ENCODE measurements at regions not wholly inside any gene's neighbourhood (a gene's known extent, or its start where the extent isn't known, plus 50 kb on each side); places are given as distances from the start of the nearest gene placed in this dataset.

- Histone ChIP-seq H3K4me3 (ENCODE audit: low read length) (no peak overlapping the region), H3K4me1 (ENCODE audit: control insufficient read depth, low read length) (no peaks in the 10 kb centered on the region), H3K79me2 (ENCODE audit: control insufficient read depth, low read length) (no peaks in the 10 kb centered on the region), H3K9me3 (ENCODE audit: control insufficient read depth, insufficient read depth, low read length) (no peaks in the 10 kb centered on the region), H3K27me3 (ENCODE audit: control insufficient read depth, low read length) (no peaks in the 10 kb centered on the region), H3K4me2 (ENCODE audit: low read length) (no peak overlapping the region), H4K20me1 (ENCODE audit: control insufficient read depth, insufficient read depth, low read depth, low read length) (no peaks in the 10 kb centered on the region), H3K9me2 (replicated peaks; ENCODE audit: control insufficient read depth, low read length) (no peaks in the 10 kb centered on the region), H3K27ac (ENCODE audit: low read depth, low read length) (no peak overlapping the region), H3K36me3 (ENCODE audit: control insufficient read depth, low read length) (no peaks in the 10 kb centered on the region), H3F3A (ENCODE audit: control insufficient read depth, insufficient read depth) (no peaks in the 10 kb centered on the region)
- no peak for TF ChIP-seq EZH2phosphoT487 (IDR thresholded peaks at IDR 0.05; ENCODE audit: borderline replicate concordance, low read length)
- no peak for TF ChIP-seq CTCF (IDR thresholded peaks at IDR 0.05; ENCODE audit: low read depth, low read length, poor library complexity, severe bottlenecking)
Observed at GRCh38 chr16:79954921-79955705, 354.6 kb upstream of the MAF start.

- no peak for TF ChIP-seq EZH2phosphoT487 (IDR thresholded peaks at IDR 0.05; ENCODE audit: borderline replicate concordance, low read length)
- no peak for TF ChIP-seq CTCF (IDR thresholded peaks at IDR 0.05; ENCODE audit: low read depth, low read length, poor library complexity, severe bottlenecking)
- H3F3A ChIP-seq (ENCODE audit: control insufficient read depth, insufficient read depth): no peaks in the 10 kb centered on the region
- H3K4me2 ChIP-seq (ENCODE audit: low read length): no peak overlapping the region
Observed at GRCh38 chr16:79950932-79951719, 350.6 kb upstream of the MAF start.

GRCh38 chr16:79949417-79949816, 348.9 kb upstream of the MAF start:
- Histone ChIP-seq H3K9me3 (ENCODE audit: control insufficient read depth, insufficient read depth, low read length) (no peaks in the 10 kb centered on the region), H3K36me3 (ENCODE audit: control insufficient read depth, low read length) (no peaks in the 10 kb centered on the region), H4K20me1 (ENCODE audit: control insufficient read depth, insufficient read depth, low read depth, low read length) (no peaks in the 10 kb centered on the region), H3F3A (ENCODE audit: control insufficient read depth, insufficient read depth) (no peaks in the 10 kb centered on the region), H3K4me2 (ENCODE audit: low read length) (no peak overlapping the region), H3K4me1 (ENCODE audit: control insufficient read depth, low read length) (no peaks in the 10 kb centered on the region), H3K27ac (ENCODE audit: low read depth, low read length) (no peak overlapping the region), H3K79me2 (ENCODE audit: control insufficient read depth, low read length) (no peaks in the 10 kb centered on the region), H3K9me2 (replicated peaks; ENCODE audit: control insufficient read depth, low read length) (no peaks in the 10 kb centered on the region), H3K4me3 (ENCODE audit: low read length) (no peak overlapping the region), H3K27me3 (ENCODE audit: control insufficient read depth, low read length) (no peaks in the 10 kb centered on the region)
- TF ChIP-seq EZH2phosphoT487 (IDR thresholded peaks at IDR 0.05; ENCODE audit: borderline replicate concordance, low read length) (no peak), CTCF (IDR thresholded peaks at IDR 0.05; ENCODE audit: low read depth, low read length, poor library complexity, severe bottlenecking) (no peak)

More at GRCh38 chr16:79950932-79951719, 350.6 kb upstream of the MAF start:
- H3K4me3 ChIP-seq (ENCODE audit: low read length): no peak overlapping the region
- H3K9me2 ChIP-seq (replicated peaks; ENCODE audit: control insufficient read depth, low read length): no peaks in the 10 kb centered on the region
- no peak overlapping the region for H3K27ac ChIP-seq (ENCODE audit: low read depth, low read length)
- no peaks in the 10 kb centered on the region for H4K20me1 ChIP-seq (ENCODE audit: control insufficient read depth, insufficient read depth, low read depth, low read length)
- H3K27me3 ChIP-seq (ENCODE audit: control insufficient read depth, low read length): no peaks in the 10 kb centered on the region
- no peaks in the 10 kb centered on the region for H3K9me3 ChIP-seq (ENCODE audit: control insufficient read depth, insufficient read depth, low read length)
- H3K4me1 ChIP-seq (ENCODE audit: control insufficient read depth, low read length): no peaks in the 10 kb centered on the region
- no peaks in the 10 kb centered on the region for H3K36me3 ChIP-seq (ENCODE audit: control insufficient read depth, low read length)
- no peaks in the 10 kb centered on the region for H3K79me2 ChIP-seq (ENCODE audit: control insufficient read depth, low read length)

All from DOHH2 (cell line).